Adrenal gland (tissue), 5 donors: ENCODE measurements at regions not wholly inside any gene's neighbourhood (a gene's known extent, or its start where the extent isn't known, plus 50 kb on each side); places are given as distances from the start of the nearest gene placed in this dataset.

Experiments
- POLR2A ChIP-seq, 2 donors: fragments of 450-650 bp; IDR thresholded peaks; one replicate each; pipeline ENCODE4 v1.6.1; 2017; ENCODE audit warnings: antibody characterized with exemption in 2 of 2, mild to moderate bottlenecking in 2 of 2, moderate library complexity in 1 of 2
- TF ChIP-seq, protein P1 (sequence below), 6 experiments: fragments of 450-650 bp in 4 of 6; fragments of 200-600 bp in 2 of 6; sonication (generic) in 1 of 6; IDR thresholded peaks; 1 replicate in 5 of 6; 2 replicates in 1 of 6; pipeline versions ENCODE4 v1.5.1 to v1.8.0; 2016 to 2021; ENCODE audit warnings: antibody characterized with exemption in 6 of 6, mild to moderate bottlenecking in 2 of 6, moderate library complexity in 1 of 6
- donor health status: DM: no; HTN: no; CAD: no.

GRCh38 chr16:13634253-13634652 is 285.7 kb upstream of the ERCC4 start:
- TF ChIP-seq, protein P1, sequence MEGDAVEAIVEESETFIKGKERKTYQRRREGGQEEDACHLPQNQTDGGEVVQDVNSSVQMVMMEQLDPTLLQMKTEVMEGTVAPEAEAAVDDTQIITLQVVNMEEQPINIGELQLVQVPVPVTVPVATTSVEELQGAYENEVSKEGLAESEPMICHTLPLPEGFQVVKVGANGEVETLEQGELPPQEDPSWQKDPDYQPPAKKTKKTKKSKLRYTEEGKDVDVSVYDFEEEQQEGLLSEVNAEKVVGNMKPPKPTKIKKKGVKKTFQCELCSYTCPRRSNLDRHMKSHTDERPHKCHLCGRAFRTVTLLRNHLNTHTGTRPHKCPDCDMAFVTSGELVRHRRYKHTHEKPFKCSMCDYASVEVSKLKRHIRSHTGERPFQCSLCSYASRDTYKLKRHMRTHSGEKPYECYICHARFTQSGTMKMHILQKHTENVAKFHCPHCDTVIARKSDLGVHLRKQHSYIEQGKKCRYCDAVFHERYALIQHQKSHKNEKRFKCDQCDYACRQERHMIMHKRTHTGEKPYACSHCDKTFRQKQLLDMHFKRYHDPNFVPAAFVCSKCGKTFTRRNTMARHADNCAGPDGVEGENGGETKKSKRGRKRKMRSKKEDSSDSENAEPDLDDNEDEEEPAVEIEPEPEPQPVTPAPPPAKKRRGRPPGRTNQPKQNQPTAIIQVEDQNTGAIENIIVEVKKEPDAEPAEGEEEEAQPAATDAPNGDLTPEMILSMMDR (IDR thresholded peaks at IDR 0.05) = no peak
- no peak for TF ChIP-seq POLR2A (IDR thresholded peaks at IDR 0.05)
